NCI-H526 (cell line): ENCODE measurements at regions not wholly inside any gene's neighbourhood (a gene's known extent, or its start where the extent isn't known, plus 50 kb on each side); places are given as distances from the start of the nearest gene placed in this dataset.

Experiments
- DNase-seq, 2 experiments: peaks; one replicate each; lab custom pipeline; 2025; lab: John Stamatoyannopoulos, UW

- no peak for DNase-seq
These were observed 604.0 kb downstream of the HS3ST4 start for GRCh38 chr16:26295625-26296304.

- DNase-seq, result no peak
These were observed 609.8 kb downstream of the HS3ST4 start for GRCh38 chr16:26301516-26301915.

GRCh38 chr16:26316683-26317464 lies 625.1 kb downstream of the HS3ST4 start:
- DNase-seq, result no peak

- no peak for DNase-seq
These were observed 626.1 kb downstream of the HS3ST4 start for GRCh38 chr16:26317885-26318284.

- no peak for DNase-seq
These were observed 638.9 kb downstream of the HS3ST4 start for GRCh38 chr16:26330654-26331053.

GRCh38 chr16:26334218-26335111 lies 642.7 kb downstream of the HS3ST4 start:
- no peak for DNase-seq

GRCh38 chr16:26335236-26335853 lies 643.6 kb downstream of the HS3ST4 start:
- no peak for DNase-seq

GRCh38 chr16:26342621-26343020 lies 650.9 kb downstream of the HS3ST4 start:
- no peak for DNase-seq

GRCh38 chr16:26344240-26344776 lies 652.5 kb downstream of the HS3ST4 start:
- no peak for DNase-seq

- DNase-seq, result no peak
These were observed 653.2 kb downstream of the HS3ST4 start for GRCh38 chr16:26344976-26345375.

GRCh38 chr16:26345966-26346365 lies 654.2 kb downstream of the HS3ST4 start:
- DNase-seq, result no peak

- DNase-seq, result peak in 1 of 2 experiments; percentile 9
These were observed 656.3 kb downstream of the HS3ST4 start for GRCh38 chr16:26348095-26348494.

- DNase-seq, result no peak
These were observed 669.1 kb downstream of the HS3ST4 start for GRCh38 chr16:26360867-26361266.

GRCh38 chr16:26363581-26363980 lies 671.8 kb downstream of the HS3ST4 start:
- no peak for DNase-seq

GRCh38 chr16:26365161-26365940 lies 673.6 kb downstream of the HS3ST4 start:
- no peak for DNase-seq

GRCh38 chr16:26371349-26371869 lies 679.6 kb downstream of the HS3ST4 start:
- DNase-seq, result no peak

- DNase-seq, result no peak
These were observed 682.6 kb downstream of the HS3ST4 start for GRCh38 chr16:26374279-26374925.

GRCh38 chr16:26382586-26382985 lies 684.1 kb upstream of the C16orf82 start:
- DNase-seq, result no peak

GRCh38 chr16:26386096-26386495 lies 680.6 kb upstream of the C16orf82 start:
- no peak for DNase-seq

GRCh38 chr16:26391833-26392232 lies 674.9 kb upstream of the C16orf82 start:
- DNase-seq, result no peak
